Glomerular endothelial cell (primary cell): ENCODE measurements at regions not wholly inside any gene's neighbourhood (a gene's known extent, or its start where the extent isn't known, plus 50 kb on each side); places are given as distances from the start of the nearest gene placed in this dataset.

Experiments used
- DNase-seq: peaks from one replicate; pipeline ENCODE4 v3.0.0-alpha.2; 2011; ENCODE audit warnings: low read depth, low spot score; ENCODE audit errors: extremely low read depth

- DNase-seq: no peak
These were observed 212.3 kb upstream of the DCN start for GRCh38 chr12:91394903-91395302.

- DNase-seq: no peak
These were observed 206.0 kb upstream of the DCN start for GRCh38 chr12:91388573-91388972.

GRCh38 chr12:91387461-91388134 is 205.0 kb upstream of the DCN start:
- DNase-seq: no peak

GRCh38 chr12:91384806-91385205 is 202.2 kb upstream of the DCN start:
- no peak for DNase-seq

GRCh38 chr12:91384366-91384765 is 201.7 kb upstream of the DCN start:
- DNase-seq: no peak

GRCh38 chr12:91383099-91383498 is 200.5 kb upstream of the DCN start:
- DNase-seq: no peak

- DNase-seq: peak; percentile 87
These were observed 199.5 kb upstream of the DCN start for GRCh38 chr12:91382081-91382543.

- peak; percentile 82 for DNase-seq
These were observed 198.7 kb upstream of the DCN start for GRCh38 chr12:91381309-91381804.

GRCh38 chr12:91380631-91381030 is 198.0 kb upstream of the DCN start:
- DNase-seq: no peak

- DNase-seq: no peak
These were observed 196.6 kb upstream of the DCN start for GRCh38 chr12:91379051-91379775.

GRCh38 chr12:91377436-91377835 is 194.8 kb upstream of the DCN start:
- no peak for DNase-seq

- DNase-seq: no peak
These were observed 190.5 kb upstream of the DCN start for GRCh38 chr12:91373086-91373485.

- no peak for DNase-seq
These were observed 187.7 kb upstream of the DCN start for GRCh38 chr12:91370086-91370868.

- no peak for DNase-seq
These were observed 186.0 kb upstream of the DCN start for GRCh38 chr12:91368613-91369012.

GRCh38 chr12:91367234-91367849 is 184.7 kb upstream of the DCN start:
- DNase-seq: no peak

GRCh38 chr12:91364471-91365184 is 182.0 kb upstream of the DCN start:
- no peak for DNase-seq

GRCh38 chr12:91361864-91362263 is 179.2 kb upstream of the DCN start:
- no peak for DNase-seq

GRCh38 chr12:91357381-91357780 is 174.8 kb upstream of the DCN start:
- no peak for DNase-seq

GRCh38 chr12:91356405-91356804 is 173.8 kb upstream of the DCN start:
- DNase-seq: no peak
